RPMI8226 (cell line): ENCODE measurements at regions not wholly inside any gene's neighbourhood (a gene's known extent, or its start where the extent isn't known, plus 50 kb on each side); places are given as distances from the start of the nearest gene placed in this dataset.
"Not testable (repeated sequence)": the region's sequence is repeated elsewhere in the genome, so short reads cannot be mapped to it uniquely, and the experiment has no call there.

ENCODE experiments used
- DNase-seq: peaks from one replicate; pipeline ENCODE4 v3.0.0-alpha.2; 2015

DNA sequence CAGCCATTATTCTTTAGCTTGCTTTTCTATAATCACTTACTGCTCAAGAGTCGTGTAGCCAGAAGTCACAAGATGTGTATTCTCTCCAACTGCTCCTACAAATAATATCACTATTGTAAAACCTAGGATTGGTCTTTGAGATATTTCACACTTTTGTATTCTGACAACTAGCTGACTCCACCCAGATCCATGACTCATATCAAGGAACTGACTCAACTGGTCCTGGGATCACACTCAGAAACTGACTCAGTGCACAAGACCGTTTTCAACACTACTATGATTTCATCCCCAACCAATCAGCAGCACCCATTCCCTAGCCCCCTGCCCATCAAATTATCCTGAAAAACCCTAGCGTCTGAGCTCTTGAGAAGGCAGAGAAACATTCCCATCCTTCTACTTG lies 56.5 kb upstream of the ORC5 start:
- DNase-seq: no peak

GRCh38 chr7:104267701-104268368 lies 60.0 kb upstream of the ORC5 start:
- DNase-seq: no peak

- no peak for DNase-seq
Measured at GRCh38 chr7:104271948-104272347, 56.5 kb upstream of the LHFPL3 start.

DNA sequence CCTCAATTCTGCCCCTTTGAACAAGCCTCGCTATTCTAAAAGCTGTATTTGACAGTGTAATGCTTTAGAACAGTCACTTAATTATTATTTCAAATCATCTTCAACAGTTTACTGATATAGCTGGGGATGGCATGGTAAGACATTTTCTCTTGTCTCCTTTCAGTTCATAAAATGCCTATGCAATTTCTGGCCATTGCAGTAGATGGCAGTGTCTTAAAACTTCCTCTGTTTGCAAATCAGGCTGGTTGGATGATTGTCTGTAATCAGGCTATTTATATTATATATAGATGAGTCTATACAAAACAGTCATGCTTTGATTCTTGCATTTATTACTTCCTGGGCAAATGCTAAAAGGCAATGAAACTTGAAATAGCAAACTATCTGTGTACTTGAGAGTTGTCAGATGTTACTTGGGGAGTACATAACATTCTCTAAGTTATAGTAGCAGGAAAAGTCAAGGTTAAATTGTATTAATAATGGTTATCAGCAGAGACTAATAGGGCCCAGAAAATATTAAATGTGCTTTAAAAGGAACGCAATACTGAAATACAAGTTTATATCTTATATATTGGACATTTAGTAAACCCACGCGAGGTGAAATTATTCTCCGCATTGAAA lies 55.5 kb upstream of the LHFPL3 start:
- DNase-seq: peak; percentile 38

- DNase-seq: no peak
Measured at GRCh38 chr7:104275900-104276299, 52.5 kb upstream of the LHFPL3 start.

DNA sequence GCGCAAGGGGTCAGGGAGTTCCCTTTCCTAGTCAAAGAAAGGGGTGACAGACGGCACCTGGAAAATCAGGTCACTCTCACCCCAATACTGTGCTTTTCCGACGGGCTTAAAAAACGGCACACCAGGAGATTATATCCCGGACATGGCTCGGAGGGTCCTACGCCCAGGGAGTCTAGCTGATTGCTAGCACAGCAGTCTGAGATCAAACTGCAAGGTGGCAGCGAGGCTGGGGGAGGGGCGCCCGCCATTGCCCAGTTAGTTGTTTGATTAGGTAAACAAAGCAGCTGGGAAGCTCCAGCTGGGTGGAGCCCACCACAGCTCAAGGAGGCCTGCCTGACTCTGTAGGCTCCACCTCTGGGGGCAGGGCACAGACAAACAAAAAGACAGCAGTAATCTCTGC lies 51.7 kb upstream of the LHFPL3 start:
- DNase-seq: not testable (repeated sequence)
